NCI-H187 treated with DMSO at 0.1 percent for 48 hours (cell line): ENCODE measurements at regions not wholly inside any gene's neighbourhood (a gene's known extent, or its start where the extent isn't known, plus 50 kb on each side); places are given as distances from the start of the nearest gene placed in this dataset.
"Not testable (repeated sequence)": the region's sequence is repeated elsewhere in the genome, so short reads cannot be mapped to it uniquely, and the experiment has no call there.

Experiments
- DNase-seq: peaks from one replicate; lab custom pipeline; 2025; lab: John Stamatoyannopoulos, UW

DNA sequence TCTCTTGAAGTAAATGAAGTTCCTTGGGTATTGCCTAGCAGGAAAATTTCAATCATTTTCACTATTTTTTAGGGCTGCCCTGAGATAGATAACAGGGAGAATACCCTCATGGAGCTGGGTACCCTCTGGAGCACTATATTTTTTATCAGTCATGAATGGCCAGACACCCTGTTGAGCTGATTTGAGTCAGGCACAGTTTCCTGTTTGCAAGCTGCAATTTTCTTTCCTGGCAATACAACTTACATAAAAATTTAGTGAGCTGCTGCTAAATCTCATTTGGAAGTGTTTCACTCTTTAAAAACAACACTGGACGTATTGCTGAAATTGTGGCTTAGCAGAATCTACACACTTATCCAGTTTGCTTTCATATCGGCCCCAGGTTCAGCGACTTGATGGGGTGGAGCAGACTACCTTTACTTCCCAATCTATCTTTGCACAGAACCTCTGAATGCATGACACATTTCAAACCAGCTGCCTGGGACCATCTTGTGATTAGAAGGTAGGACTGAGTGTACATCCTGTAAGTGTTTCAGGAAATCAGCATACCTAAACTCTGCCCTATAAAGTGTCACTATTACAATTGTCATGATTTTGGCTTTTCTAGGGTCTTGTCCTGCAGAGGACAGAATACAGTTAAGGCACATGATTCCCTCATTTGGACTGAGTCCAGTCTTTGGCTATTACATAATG is 125.7 kb upstream of the FAM3C start:
- no peak for DNase-seq

DNA sequence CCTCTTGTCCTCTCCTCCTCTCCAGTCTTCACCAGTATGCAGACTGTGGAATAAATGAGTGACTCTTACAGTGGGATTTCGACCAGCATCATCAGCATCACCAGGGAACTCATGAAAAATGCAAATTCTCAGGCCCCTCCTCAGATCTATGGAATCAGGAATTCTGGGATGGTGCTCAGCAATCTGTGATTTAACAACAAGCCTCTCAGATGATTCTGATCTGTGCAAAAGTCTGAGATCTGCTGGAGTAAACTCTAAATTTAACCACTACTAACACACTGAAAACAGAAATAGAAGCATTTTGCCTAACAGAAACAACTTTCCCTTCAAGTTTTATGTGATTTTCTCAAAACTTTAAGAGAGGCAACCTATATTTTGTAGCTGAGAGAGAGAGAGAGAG is 124.8 kb upstream of the FAM3C start:
- no peak for DNase-seq

GRCh38 chr7:121519548-121520521 is 123.7 kb upstream of the FAM3C start:
- DNase-seq = no peak

- no peak for DNase-seq
Observed at GRCh38 chr7:121517591-121517990, 121.5 kb upstream of the FAM3C start.

DNA sequence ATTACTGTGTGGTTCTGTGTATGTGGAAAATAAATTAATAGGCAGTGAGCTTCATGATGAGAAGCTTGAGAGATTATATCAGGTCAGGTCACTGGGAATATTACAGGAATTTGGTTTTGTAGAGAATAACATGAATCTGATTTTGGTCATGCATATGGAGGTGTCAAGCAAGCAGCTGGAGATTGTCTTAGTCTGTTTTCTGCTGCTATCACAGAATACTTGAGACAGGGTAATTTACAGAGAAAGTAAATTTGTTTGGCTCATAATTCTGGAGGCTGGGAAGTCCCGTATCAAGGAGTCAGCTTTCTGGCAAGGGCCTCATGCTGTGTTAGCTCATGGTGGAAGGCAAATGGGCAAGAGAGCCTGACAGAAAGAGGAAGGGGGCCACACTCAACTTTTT is 120.7 kb upstream of the FAM3C start:
- DNase-seq = no peak

DNA sequence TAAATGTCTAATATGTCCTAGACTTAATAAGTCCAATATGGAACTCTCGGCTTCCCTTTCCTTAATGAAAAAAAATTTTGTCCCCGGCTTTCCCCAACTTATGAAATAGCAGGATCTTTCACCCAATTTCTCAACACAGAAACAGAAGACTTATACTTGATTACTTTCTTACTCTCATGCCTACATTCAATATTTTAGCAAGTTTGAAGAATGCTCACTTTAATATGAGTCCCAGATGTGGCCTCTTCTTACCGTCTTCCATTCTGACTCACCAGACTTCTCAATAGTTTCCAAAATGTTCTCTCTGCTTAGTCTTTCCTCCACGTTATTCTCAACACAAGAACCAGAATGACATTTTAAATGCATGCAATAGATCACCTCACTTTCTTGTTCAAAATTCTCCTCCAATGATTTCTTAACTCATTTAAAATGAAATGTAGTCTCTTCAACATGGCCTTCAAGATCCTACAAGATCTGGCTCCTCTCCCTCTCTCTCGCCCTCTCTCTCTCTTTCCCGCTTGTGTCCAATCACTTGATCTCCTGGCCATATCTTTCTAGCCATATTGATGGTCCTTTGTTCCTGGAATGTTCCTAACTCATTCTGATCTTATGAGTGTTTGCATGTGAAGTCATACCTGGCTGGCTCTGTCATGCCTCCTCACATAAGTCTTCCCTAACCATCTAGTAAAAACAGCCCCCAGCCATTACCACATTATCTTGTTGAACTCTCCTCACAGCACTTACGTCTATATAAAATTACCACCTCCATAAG is 119.7 kb upstream of the FAM3C start:
- no peak for DNase-seq

GRCh38 chr7:121515229-121515628 is 119.1 kb upstream of the FAM3C start:
- DNase-seq = no peak

- no peak for DNase-seq
Observed at GRCh38 chr7:121513105-121513504, 117.0 kb upstream of the FAM3C start.

DNA sequence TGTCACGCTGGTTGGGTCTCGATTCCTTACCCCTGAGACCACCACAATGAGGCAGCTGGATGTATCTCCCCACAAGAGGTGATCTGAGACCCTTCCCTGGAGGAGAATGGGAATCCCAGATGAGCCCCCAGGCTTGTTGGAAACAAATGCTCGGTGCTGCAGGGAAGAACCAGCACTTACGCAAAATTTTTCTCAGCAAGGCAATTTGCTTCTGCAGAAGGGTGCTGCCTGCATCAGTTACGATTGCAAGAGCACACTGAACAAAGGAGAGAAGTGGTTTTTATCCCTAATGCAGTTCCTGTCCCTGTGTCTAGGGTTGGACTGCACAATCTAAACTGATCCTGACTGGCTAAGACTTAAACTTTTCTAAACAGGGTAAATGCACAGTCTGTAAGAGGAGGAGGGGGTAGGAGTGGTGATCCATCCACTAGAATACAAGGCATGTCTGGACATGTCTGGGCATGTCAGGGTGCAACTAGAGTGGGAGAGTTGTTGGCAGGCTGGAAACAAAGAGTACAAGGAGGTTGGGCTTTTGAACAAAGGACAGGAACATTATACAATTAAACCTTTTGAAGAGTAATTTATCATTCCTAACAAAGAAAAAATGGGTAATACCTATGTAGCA is 114.9 kb upstream of the FAM3C start:
- no peak for DNase-seq

DNA sequence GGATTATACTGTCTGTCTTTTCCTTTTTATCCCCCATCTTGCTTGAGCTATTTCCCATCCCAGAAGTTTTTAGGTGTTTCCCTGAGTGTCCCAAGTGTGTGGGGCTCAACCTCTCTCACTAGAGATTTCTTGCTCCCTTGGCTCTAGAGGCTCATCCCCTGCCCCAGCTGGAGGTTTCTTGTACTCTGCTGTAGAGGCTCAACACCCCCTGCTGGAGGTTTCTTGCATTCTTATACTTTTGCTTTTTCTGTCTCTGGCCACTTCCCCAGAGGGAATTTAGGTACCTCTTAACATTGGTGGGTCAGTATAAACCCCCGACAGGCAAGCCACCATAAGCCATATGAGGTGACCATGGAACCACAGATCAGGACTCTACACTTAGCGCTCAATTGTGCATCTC is 114.2 kb upstream of the FAM3C start:
- DNase-seq = no peak

- DNase-seq = no peak
Observed at GRCh38 chr7:121505540-121506182, 109.6 kb upstream of the FAM3C start.

- no peak for DNase-seq
Observed at GRCh38 chr7:121505021-121505420, 108.9 kb upstream of the FAM3C start.

DNA sequence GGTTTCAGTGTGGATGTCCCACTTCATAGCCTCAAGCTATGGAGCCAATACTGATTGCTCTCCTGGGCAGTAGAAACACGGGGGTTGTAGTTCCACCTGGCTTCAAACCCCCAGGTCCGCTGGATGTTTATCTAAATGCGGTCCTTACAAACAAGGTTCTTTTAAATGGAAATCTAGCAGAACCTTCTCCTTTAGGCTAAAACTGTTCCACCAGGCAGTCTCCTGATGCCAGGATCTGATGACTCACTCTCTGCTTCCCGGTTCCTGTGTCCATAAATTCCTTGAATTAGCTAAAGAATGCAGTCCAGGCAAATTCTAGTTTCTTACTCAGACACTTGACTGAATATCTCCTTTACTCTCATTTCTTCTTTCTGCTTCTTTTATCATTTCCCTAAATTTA is 108.4 kb upstream of the FAM3C start:
- no peak for DNase-seq

DNA sequence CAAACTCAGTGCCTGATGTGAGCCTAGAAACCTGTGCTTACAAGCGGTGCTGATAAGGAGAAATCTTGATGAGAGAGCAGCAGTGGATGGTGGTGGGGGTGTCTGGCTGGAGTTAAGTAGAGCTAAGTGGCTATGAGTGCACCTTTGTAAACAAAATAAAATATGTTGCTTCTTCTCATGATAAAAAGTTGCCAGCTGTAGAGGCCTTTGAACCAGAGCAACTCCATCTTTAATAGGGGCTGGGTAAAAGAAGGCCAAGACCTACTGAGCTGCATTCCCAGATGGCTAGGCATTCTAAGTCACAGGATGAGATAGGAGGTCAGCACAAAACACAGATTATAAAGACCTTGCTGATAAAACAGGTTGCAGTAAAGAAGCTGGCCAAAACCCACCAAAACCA is 107.6 kb upstream of the FAM3C start:
- DNase-seq = no peak

- no peak for DNase-seq
Observed at GRCh38 chr7:121503039-121503438, 106.9 kb upstream of the FAM3C start.

DNA sequence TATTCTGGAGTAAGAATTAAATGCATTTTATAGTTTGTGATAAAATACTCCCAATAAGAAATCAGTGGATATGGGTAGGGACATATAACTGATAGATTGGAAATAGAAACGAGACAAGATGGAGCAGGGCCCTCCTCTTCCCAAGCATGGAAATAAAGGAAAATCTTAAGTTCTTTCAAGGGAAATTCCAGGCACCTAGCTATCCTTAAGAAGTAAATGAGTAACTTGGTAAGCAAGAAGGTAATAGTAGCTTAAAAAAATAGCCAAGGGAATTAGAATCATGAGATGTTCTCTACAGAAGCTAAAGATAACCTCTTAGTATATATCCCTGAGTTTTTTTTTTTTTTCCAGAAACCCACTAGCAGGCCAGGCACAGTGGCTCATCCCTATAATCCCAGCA is 105.5 kb upstream of the FAM3C start:
- no peak for DNase-seq

- DNase-seq = no peak
Observed at GRCh38 chr7:121500360-121501058, 104.4 kb upstream of the FAM3C start.

GRCh38 chr7:121499624-121500023 is 103.5 kb upstream of the FAM3C start:
- no peak for DNase-seq

DNA sequence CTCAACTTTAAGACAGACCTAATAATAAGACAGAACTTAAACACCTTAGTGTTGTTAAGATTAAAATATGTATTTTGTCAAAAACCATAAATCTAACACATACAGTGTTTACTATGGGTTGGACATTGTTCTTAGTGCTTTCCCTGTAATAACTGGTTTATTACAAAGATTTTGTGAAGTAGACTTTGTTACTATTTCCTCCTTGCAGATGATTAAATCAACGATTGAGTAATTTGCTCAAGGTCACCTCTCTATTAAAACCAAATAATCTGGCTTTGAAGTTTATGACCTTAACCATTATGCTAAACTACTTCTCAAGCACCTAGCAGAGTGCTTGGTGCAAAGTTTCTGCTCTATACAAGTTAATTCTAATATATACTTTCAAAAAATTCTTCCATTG is 102.7 kb upstream of the FAM3C start:
- DNase-seq = no peak

- not testable (repeated sequence) for DNase-seq
Observed at GRCh38 chr7:121497545-121497944, 101.4 kb upstream of the FAM3C start.

- DNase-seq = no peak
Observed at GRCh38 chr7:121494516-121494915, 98.4 kb upstream of the FAM3C start.
